ENCODE measurements at regions not wholly inside any gene's neighbourhood (a gene's known extent, or its start where the extent isn't known, plus 50 kb on each side); places are given as distances from the start of the nearest gene placed in this dataset.

- TF ChIP-seq CTCF (tag by site-specific recombination; IDR thresholded peaks at IDR 0.05): no peak
- TF ChIP-seq ZBTB44 (tag by site-specific recombination; IDR thresholded peaks at IDR 0.05): no peak
- TF ChIP-seq MZF1 (tag by site-specific recombination; IDR thresholded peaks at IDR 0.05; ENCODE audit: borderline replicate concordance): no peak
- no peak for TF ChIP-seq KLF16 (tag by site-specific recombination; IDR thresholded peaks at IDR 0.05)
- TF ChIP-seq REST (tag by site-specific recombination; IDR thresholded peaks at IDR 0.05): no peak
- TF ChIP-seq HOXA7 (CRISPR knock-in tag; IDR thresholded peaks at IDR 0.05; ENCODE audit: borderline replicate concordance): no peak
- TF ChIP-seq KLF10 (tag by site-specific recombination; IDR thresholded peaks at IDR 0.05): no peak
Observed at GRCh38 chr7:53387515-53387914, 352.1 kb downstream of the POM121L12 start.
